ENCODE measurements at regions not wholly inside any gene's neighbourhood (a gene's known extent, or its start where the extent isn't known, plus 50 kb on each side); places are given as distances from the start of the nearest gene placed in this dataset.

- no peak for TF ChIP-seq CTCF (conservative IDR thresholded peaks at IDR 0.05)
- TF ChIP-seq EZH2 (IDR thresholded peaks at IDR 0.05; ENCODE audit: low read depth) = no peak
These were observed 614.3 kb downstream of the XPNPEP1 start for GRCh38 chr10:109308971-109309370.

Data from PC-9 (cell line).